M059J (cell line): ENCODE measurements at regions not wholly inside any gene's neighbourhood (a gene's known extent, or its start where the extent isn't known, plus 50 kb on each side); places are given as distances from the start of the nearest gene placed in this dataset.

Experiments
- DNase-seq: peaks from one replicate; pipeline ENCODE4 v3.0.0-alpha.2; 2012; ENCODE audit warnings: low read depth

GRCh38 chrX:6694221-6694620 is 159.3 kb upstream of the VCX3A start:
- DNase-seq, result no peak

DNA sequence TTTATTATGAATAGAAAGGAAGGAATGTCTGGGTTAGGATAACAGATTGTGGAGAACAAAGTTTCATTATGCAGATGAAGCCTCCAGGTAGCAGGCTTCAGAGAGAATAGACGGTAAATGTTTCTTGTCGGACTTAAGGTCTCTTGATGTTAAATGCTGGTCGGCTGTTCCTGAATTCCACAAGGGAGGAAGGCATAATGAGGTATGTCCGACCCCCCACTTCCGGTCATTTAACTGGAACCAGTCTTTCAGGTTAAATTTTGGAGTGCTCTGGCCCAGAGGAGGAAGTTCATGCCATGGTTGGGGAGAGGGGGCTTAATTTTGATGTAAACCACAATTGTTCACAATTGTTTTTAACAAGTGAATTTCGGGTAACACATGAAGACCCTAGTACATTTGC is 158.1 kb upstream of the VCX3A start:
- DNase-seq, result no peak

DNA sequence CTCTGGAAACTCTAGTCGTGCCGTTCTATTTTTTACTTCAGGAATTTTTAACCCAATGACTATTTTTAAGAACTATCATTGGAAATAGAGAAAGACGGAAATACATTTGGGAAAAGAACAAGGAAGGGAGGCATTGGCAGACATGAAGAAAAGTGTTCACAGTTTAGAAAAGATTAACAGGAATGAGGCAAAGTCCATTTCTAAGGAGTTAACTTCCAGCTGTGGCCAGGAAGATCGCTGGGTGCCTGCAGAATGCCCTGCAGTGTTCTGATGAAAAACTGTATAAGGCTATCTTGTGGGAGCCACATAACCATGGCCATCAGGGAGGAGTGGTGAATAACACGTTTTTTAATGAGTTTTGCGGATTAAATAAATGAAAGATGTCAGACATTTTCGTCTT is 150.6 kb upstream of the VCX3A start:
- DNase-seq, result no peak

- DNase-seq, result no peak
These were observed 148.4 kb upstream of the VCX3A start for GRCh38 chrX:6683353-6683752.

GRCh38 chrX:6681521-6682145 is 146.7 kb upstream of the VCX3A start:
- DNase-seq, result no peak

GRCh38 chrX:6679988-6680387 is 145.1 kb upstream of the VCX3A start:
- no peak for DNase-seq

- no peak for DNase-seq
These were observed 144.6 kb upstream of the VCX3A start for GRCh38 chrX:6679550-6679949.

- no peak for DNase-seq
These were observed 143.4 kb upstream of the VCX3A start for GRCh38 chrX:6678313-6678712.

DNA sequence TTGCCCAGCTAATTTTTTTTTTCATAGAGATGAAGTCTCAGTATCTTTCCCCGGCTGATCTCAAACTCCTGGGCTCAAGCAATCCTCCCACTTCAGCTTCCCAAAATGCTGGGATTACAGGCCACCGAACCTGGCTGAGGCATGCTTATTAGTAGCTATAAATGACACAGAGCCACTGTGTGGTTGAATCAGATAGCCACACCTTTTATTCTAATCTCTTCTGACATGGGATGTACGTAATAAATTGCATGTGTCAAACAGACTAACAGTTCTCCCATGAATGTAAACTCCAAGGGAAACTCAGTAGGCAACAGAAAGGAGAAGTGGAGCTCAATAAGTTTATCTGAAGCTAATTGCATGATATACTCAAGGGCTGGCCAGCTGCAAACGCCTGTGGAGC is 139.8 kb upstream of the VCX3A start:
- no peak for DNase-seq

DNA sequence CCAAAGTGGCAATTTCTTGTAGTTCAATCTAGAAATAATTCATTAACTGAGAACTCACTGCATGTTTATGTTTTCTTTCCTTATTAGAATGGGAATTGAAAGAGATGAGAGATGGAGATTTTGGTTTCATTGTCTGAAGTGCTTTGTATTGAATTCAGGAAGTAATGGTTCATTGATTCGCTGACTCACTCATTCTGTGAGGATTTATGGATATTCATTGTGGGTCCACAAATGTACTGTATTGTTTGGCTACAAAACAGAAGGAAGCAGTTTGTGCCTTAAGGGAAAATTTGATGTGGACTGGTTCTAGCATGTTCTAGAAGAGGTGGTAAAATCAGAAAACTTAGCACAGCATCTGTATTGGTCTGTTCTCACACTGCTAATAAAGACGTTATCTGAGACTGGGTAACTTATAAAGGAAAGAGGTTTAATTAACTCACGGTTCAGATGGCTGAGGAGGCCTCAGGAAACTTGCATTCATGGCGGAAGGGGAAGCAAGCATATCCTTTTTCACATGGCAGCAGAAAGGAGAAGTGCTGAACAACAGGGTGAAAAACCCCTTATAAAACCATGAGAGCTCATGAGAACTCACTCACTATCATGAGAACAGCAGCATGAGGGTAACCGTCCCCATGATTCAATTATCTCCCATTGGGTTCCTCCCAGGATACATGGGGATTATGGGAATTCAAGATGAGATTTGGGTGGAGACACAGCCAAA is 132.3 kb upstream of the VCX3A start:
- DNase-seq, result no peak

- no peak for DNase-seq
These were observed 131.7 kb upstream of the VCX3A start for GRCh38 chrX:6666624-6667023.

DNA sequence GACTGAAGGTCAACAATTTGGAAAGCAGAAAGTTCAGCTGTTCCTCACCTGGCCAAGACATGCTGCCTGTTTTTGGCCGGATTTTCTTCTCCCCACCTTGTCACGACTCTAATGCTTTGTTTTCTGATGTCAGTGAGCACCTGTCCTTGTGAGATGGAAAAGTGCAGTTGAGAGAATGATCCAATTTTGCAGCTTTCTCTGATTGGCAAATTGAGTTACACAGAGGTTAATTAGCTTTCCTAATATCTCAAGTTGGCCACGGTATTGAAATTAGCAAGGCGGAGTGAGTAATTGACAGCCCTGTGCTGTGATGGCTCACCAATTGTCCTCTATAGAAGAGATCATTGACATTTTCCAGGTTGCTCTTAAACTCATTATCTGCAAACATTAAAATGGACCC is 126.8 kb upstream of the VCX3A start:
- DNase-seq, result no peak

DNA sequence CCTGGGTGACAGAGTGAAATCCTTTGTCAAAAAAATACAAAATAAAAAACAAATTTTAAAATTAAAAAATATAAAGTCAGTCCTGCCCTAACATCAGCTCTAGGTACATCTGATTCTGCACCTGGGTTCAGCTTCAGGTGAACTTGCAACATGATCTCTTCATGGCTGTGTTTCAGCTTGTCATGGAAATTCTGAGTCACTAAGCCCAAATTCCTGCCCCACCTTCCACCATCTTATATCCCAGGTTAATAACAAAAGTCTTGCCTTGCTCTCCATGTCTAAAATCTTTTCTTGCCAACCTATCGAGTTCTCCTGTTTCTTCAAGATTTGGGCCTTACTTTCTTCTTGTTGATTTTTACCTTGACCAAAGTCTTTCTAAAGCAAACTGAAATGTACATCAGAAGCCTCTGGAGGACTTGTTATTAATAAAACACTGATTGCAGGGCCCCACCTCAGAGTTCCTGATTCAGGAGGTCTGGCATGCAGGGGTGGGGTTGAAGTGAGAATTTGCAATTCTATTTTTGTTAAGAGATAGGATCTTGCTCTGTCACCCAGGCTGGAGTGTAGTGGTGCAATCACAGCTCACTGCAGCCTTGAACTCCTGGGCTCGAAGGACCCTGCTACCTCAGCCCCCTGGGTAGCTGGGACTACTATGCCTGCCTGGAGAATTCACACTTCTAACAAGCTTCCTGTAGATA is 125.8 kb upstream of the VCX3A start:
- DNase-seq, result no peak

DNA sequence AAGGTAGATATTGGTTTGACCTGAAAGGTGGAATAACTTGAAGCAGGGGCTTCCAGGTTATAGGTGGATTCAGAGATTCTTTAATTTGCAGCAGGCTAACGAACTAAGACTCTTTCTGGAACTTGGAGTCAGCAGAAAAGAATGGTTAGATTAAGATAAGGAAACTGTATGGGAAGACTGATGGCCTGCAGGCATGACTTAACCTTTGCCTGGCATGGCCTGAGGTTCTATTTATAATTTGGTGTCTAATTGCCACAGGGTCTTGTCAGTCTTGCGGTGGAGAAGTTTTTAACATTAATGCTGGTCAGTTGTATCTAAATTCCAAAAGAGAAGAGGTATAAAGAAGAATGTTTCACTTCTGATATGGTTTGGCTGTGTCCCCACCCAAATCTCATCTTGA is 110.3 kb upstream of the VCX3A start:
- no peak for DNase-seq

DNA sequence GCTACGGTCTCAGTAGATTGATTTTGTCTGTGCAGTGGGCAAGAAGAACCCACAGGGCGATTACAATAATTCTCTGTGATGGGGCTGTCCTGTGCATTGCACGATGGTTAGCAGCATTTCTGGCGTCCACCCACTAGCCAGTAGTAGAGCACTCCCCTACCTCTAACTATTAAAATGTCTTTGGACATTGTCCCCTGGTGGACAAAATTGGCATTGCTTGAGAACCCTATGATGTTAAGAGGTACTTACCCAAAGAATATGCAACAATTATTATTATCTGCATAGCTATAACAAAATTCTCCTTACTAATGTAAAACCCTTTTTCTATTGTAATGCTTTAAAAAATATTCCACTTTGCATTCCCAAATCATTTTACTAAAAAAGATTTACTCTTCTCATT is 109.5 kb upstream of the VCX3A start:
- no peak for DNase-seq

DNA sequence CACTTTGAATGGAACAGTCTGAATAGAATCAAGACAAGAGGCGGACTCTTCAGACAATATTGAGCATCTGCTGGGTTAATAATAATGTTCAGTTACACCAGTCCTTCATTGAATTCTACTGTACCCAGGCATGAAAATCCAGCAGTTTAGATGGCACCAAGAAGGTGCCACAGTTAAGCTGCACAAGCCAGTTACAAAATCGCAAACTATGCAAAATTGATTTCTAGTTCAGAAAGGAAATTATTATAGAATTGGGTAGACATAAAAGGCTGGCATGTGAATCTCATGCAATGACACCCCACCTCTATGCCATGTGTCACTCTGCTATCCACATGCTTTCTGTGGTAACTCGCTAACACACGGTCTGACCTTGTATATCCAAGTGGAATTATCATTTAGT is 105.8 kb upstream of the VCX3A start:
- DNase-seq, result no peak

DNA sequence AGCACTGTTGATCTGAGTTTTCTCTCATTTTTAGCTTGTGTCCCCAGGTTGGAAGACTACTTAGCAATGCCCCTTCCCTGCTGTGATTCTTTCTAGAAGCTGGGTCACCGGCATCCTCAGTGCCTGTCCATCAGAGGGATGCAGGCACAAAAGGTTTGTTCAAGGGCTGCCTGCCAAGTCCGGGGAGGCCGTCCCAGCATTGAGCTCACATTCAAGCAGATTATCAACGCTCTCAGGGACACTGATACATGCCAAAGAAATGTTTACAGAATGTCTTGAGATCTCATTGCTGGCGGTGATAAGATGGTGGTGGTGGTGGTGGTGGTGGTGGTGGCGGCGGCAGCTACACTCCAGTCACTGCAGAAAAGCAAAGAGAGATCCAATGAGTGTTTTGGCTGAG is 79.6 kb upstream of the VCX3A start:
- DNase-seq, result no peak

DNA sequence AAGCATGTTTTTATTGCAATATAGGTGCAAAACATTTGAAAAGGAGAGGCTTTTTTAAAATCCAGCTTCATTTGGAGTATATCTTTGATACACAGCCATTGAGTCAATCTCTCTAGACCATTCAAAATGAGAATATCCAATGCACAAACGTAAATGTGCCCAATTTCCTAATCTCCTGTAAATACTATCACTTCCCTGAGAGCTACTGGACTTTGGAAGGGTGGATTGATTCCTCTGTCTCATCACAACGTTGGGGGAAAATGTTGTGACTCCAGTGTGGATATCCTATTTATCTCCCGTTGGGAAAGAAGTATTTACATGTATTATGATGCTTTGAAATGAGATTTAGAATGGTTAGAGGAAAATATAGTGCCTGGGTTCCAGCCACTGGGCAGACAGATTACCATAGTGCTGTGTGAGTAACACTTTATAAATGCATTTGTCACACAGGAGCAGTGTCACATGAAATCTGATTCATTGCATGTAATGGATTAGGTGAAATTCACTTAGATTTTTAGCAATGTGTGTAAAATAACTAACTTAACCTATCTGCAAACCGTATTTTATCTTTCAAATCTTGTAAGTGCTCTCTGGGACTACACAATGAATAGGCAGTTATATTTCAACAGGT is 64.4 kb upstream of the VCX3A start:
- DNase-seq, result no peak
